ENCODE measurements at regions not wholly inside any gene's neighbourhood (a gene's known extent, or its start where the extent isn't known, plus 50 kb on each side); places are given as distances from the start of the nearest gene placed in this dataset.

- DNase-seq: no peak
Observed at GRCh38 chr2:12090590-12090989, 344.2 kb downstream of the LPIN1 start.

- no peak for DNase-seq
Observed at GRCh38 chr2:12091201-12091806, 344.9 kb downstream of the LPIN1 start.

GRCh38 chr2:12094134-12094533 is 347.7 kb downstream of the LPIN1 start:
- no peak for DNase-seq

- no peak for DNase-seq
Observed at GRCh38 chr2:12096051-12096787, 349.8 kb downstream of the LPIN1 start.

GRCh38 chr2:12096788-12097449 is 350.5 kb downstream of the LPIN1 start:
- no peak for DNase-seq

- DNase-seq: no peak
Observed at GRCh38 chr2:12097859-12098258, 351.4 kb downstream of the LPIN1 start.

GRCh38 chr2:12099374-12099773 is 352.9 kb downstream of the LPIN1 start:
- DNase-seq: no peak

- no peak for DNase-seq
Observed at GRCh38 chr2:12102679-12103078, 356.2 kb downstream of the LPIN1 start.

GRCh38 chr2:12105180-12105579 is 358.7 kb downstream of the LPIN1 start:
- DNase-seq: no peak

GRCh38 chr2:12106440-12107080 is 360.1 kb downstream of the LPIN1 start:
- no peak for DNase-seq

- no peak for DNase-seq
Observed at GRCh38 chr2:12107321-12107720, 360.9 kb downstream of the LPIN1 start.

GRCh38 chr2:12107939-12108338 is 361.5 kb downstream of the LPIN1 start:
- no peak for DNase-seq

GRCh38 chr2:12109363-12110017 is 363.1 kb downstream of the LPIN1 start:
- no peak for DNase-seq

- no peak for DNase-seq
Observed at GRCh38 chr2:12110074-12110473, 363.6 kb downstream of the LPIN1 start.

- DNase-seq: no peak
Observed at GRCh38 chr2:12110481-12110880, 364.0 kb downstream of the LPIN1 start.

GRCh38 chr2:12113412-12113811 is 367.0 kb downstream of the LPIN1 start:
- DNase-seq: no peak

- DNase-seq: no peak
Observed at GRCh38 chr2:12114816-12115215, 368.4 kb downstream of the LPIN1 start.

GRCh38 chr2:12116228-12116750 is 369.9 kb downstream of the LPIN1 start:
- DNase-seq: no peak

GRCh38 chr2:12119841-12120240 is 373.4 kb downstream of the LPIN1 start:
- no peak for DNase-seq

GRCh38 chr2:12120281-12121150 is 374.1 kb downstream of the LPIN1 start:
- DNase-seq: no peak

GRCh38 chr2:12124790-12125189 is 378.4 kb downstream of the LPIN1 start:
- no peak for DNase-seq

GRCh38 chr2:12126318-12126717 is 379.9 kb downstream of the LPIN1 start:
- DNase-seq: no peak

Data from NCI-H2029 (cell line).